ENCODE measurements at regions not wholly inside any gene's neighbourhood (a gene's known extent, or its start where the extent isn't known, plus 50 kb on each side); places are given as distances from the start of the nearest gene placed in this dataset.

GRCh38 chr7:155188821-155189581 lies 108.7 kb upstream of the INSIG1 start:
- DNase-seq, result no peak
- TF ChIP-seq POLR2A (IDR thresholded peaks at IDR 0.05; ENCODE audit: low read length) (no peak), GATA1 (IDR thresholded peaks at IDR 0.05; ENCODE audit: low read depth, low read length) (no peak)

GRCh38 chr7:155189590-155189989 lies 108.1 kb upstream of the INSIG1 start:
- no peak for TF ChIP-seq POLR2A (IDR thresholded peaks at IDR 0.05; ENCODE audit: low read length)
- TF ChIP-seq GATA1 (IDR thresholded peaks at IDR 0.05; ENCODE audit: low read depth, low read length), result no peak
- no peak for DNase-seq

GRCh38 chr7:155190688-155191087 lies 107.0 kb upstream of the INSIG1 start:
- TF ChIP-seq POLR2A (IDR thresholded peaks at IDR 0.05; ENCODE audit: low read length), result no peak
- no peak for TF ChIP-seq GATA1 (IDR thresholded peaks at IDR 0.05; ENCODE audit: low read depth, low read length)
- DNase-seq, result peak; percentile 17 to 55

- no peak for TF ChIP-seq POLR2A (IDR thresholded peaks at IDR 0.05; ENCODE audit: low read length)
- no peak for DNase-seq
Measured at GRCh38 chr7:155191137-155191536, 106.5 kb upstream of the INSIG1 start.

- no peak for DNase-seq
- TF ChIP-seq POLR2A (IDR thresholded peaks at IDR 0.05; ENCODE audit: low read length), result no peak
- no peak for TF ChIP-seq GATA1 (IDR thresholded peaks at IDR 0.05; ENCODE audit: low read depth, low read length)
Measured at GRCh38 chr7:155191901-155192478, 105.7 kb upstream of the INSIG1 start.

GRCh38 chr7:155192961-155193640 lies 104.6 kb upstream of the INSIG1 start:
- TF ChIP-seq POLR2A (IDR thresholded peaks at IDR 0.05; ENCODE audit: low read length) (no peak), GATA1 (IDR thresholded peaks at IDR 0.05; ENCODE audit: low read depth, low read length) (no peak)
- no peak for DNase-seq

GRCh38 chr7:155193716-155194115 lies 104.0 kb upstream of the INSIG1 start:
- TF ChIP-seq POLR2A (IDR thresholded peaks at IDR 0.05; ENCODE audit: low read length) (no peak), GATA1 (IDR thresholded peaks at IDR 0.05; ENCODE audit: low read depth, low read length) (no peak)
- no peak for DNase-seq

- no peak for DNase-seq
- TF ChIP-seq GATA1 (IDR thresholded peaks at IDR 0.05; ENCODE audit: low read depth, low read length) (no peak), POLR2A (IDR thresholded peaks at IDR 0.05; ENCODE audit: low read length) (no peak)
Measured at GRCh38 chr7:155194382-155195140, 103.1 kb upstream of the INSIG1 start.

- no peak for DNase-seq
- TF ChIP-seq GATA1 (IDR thresholded peaks at IDR 0.05; ENCODE audit: low read depth, low read length) (no peak), POLR2A (IDR thresholded peaks at IDR 0.05; ENCODE audit: low read length) (no peak)
Measured at GRCh38 chr7:155195939-155196523, 101.6 kb upstream of the INSIG1 start.

GRCh38 chr7:155198196-155198892 lies 99.3 kb upstream of the INSIG1 start:
- no peak for TF ChIP-seq GATA1 (IDR thresholded peaks at IDR 0.05; ENCODE audit: low read depth, low read length)
- TF ChIP-seq POLR2A (IDR thresholded peaks at IDR 0.05; ENCODE audit: low read length), result no peak
- no peak for DNase-seq

GRCh38 chr7:155198901-155199845 lies 98.5 kb upstream of the INSIG1 start:
- no peak for DNase-seq

More at GRCh38 chr7:155198901-155199845, 98.5 kb upstream of the INSIG1 start:
- TF ChIP-seq POLR2A (IDR thresholded peaks at IDR 0.05; ENCODE audit: low read length), result no peak
- TF ChIP-seq GATA1 (IDR thresholded peaks at IDR 0.05; ENCODE audit: low read depth, low read length), result no peak

Measured in erythroblast (primary cell).